Type B pancreatic cell (in vitro differentiated cells): ENCODE measurements at regions not wholly inside any gene's neighbourhood (a gene's known extent, or its start where the extent isn't known, plus 50 kb on each side); places are given as distances from the start of the nearest gene placed in this dataset.
"Not testable (repeated sequence)": the region's sequence is repeated elsewhere in the genome, so short reads cannot be mapped to it uniquely, and the experiment has no call there.

ENCODE experiments used
- DNase-seq: peaks from one replicate; pipeline ENCODE4 v3.0.0; 2021; ENCODE audit warnings: mixed read lengths; ENCODE audit not compliant: unreplicated experiment; ENCODE audit errors: extremely low spot score
- H3K27ac Mint-ChIP-seq: 2 replicates; pipeline ENCODE4 v1.8.0; 2021; ENCODE audit warnings: mild to moderate bottlenecking, mixed read lengths
- H3K27me3 Mint-ChIP-seq: 2 replicates; pipeline ENCODE4 v1.8.0; 2021; ENCODE audit warnings: mixed read lengths
- H3K36me3 Mint-ChIP-seq: 2 replicates; pipeline ENCODE4 v1.8.0; 2021; ENCODE audit warnings: mixed read lengths
- H3K4me1 Mint-ChIP-seq: one replicate; pipeline ENCODE4 v1.8.0; 2021; ENCODE audit warnings: mixed read lengths; ENCODE audit not compliant: unreplicated experiment
- H3K4me3 Mint-ChIP-seq: 2 replicates; pipeline ENCODE4 v1.8.0; 2021; ENCODE audit warnings: mild to moderate bottlenecking, mixed read lengths
- H3K9me3 Mint-ChIP-seq: 2 replicates; pipeline ENCODE4 v1.8.0; 2021; ENCODE audit warnings: mixed read lengths
- TF ChIP-seq, protein P1 (sequence below): fragments of 200-600 bp; sonication (generic); conservative IDR thresholded peaks from 2 replicates; pipeline ENCODE4 v1.5.0; 2021; ENCODE audit warnings: antibody characterized with exemption, mild to moderate bottlenecking

DNA sequence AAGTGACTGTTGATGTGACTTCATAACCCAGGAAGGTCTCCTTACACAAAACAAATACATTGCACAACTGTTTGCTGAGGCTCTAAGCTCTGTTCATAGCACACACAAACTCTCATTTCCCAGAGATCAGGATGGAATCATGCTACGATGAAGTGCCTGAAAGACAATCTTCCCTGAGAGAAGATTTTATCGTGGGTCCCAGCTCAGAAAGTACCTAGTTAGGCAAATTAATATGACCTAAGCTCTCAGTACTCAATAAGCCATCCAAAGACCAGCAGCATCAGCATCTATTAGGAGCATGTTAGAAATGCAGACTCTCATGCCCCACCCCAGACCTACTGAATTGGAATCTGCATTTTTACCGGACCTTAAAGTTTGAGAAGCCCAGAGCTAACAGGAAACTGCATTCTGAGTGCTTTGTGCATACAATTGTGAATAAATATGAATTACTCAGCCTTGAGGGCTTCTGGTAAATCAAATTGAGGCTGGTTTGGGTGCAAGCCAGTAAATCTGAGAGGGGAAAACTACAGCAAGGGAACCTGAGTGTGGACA, 161.5 kb upstream of the C2CD4B start:
- Mint-ChIP-seq H3K4me3 (no peak overlapping the region), H3K27me3 (peaks cover 10% of the 10 kb centered on the region), H3K4me1 (peaks cover 11% of the 10 kb centered on the region), H3K36me3 (no peaks in the 10 kb centered on the region), H3K27ac (no peak overlapping the region), H3K9me3 (no peaks in the 10 kb centered on the region)
- no peak for DNase-seq
- TF ChIP-seq, protein P1, sequence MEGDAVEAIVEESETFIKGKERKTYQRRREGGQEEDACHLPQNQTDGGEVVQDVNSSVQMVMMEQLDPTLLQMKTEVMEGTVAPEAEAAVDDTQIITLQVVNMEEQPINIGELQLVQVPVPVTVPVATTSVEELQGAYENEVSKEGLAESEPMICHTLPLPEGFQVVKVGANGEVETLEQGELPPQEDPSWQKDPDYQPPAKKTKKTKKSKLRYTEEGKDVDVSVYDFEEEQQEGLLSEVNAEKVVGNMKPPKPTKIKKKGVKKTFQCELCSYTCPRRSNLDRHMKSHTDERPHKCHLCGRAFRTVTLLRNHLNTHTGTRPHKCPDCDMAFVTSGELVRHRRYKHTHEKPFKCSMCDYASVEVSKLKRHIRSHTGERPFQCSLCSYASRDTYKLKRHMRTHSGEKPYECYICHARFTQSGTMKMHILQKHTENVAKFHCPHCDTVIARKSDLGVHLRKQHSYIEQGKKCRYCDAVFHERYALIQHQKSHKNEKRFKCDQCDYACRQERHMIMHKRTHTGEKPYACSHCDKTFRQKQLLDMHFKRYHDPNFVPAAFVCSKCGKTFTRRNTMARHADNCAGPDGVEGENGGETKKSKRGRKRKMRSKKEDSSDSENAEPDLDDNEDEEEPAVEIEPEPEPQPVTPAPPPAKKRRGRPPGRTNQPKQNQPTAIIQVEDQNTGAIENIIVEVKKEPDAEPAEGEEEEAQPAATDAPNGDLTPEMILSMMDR = no peak

DNA sequence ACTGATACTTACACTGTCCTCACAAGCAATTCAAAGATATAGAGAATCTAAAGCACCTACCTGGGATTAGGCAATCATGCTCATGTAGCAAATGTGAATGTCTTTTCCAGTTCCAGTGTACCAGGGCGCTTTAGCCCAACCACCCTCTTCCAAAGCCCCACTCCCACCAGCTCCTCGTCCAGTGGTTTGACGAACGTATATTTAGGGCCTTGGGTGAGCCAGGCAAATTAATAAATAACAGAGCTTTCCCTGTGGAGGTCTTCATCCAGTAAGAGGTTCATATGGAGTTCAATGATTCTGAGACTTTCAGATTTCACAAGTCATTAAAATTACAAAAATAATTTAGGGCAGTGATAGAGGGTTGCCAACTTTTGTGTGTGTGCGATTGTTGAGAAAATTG, 162.3 kb upstream of the C2CD4B start:
- Mint-ChIP-seq H3K4me1 (peaks cover 11% of the 10 kb centered on the region), H3K9me3 (no peaks in the 10 kb centered on the region), H3K4me3 (no peak overlapping the region), H3K27me3 (peaks cover 10% of the 10 kb centered on the region), H3K36me3 (no peaks in the 10 kb centered on the region), H3K27ac (no peak overlapping the region)
- DNase-seq = no peak
- TF ChIP-seq, protein P1 = no peak

DNA sequence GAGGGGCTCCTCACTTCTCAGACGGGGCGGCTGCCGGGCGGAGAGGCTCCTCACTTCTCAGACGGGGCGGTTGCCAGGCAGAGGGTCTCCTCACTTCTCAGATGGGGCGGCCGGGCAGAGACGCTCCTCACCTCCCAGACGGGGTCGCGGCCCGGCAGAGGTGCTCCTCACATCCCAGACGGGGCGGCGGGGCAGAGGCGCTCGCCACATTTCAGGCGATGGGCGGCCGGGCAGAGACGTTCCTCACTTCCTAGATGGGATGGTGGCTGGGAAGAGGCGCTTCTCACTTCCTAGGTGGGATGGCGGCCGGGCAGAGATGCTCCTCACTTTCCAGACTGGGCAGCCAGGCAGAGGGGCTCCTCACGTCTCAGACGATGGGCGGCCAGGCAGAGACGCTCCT, 167.4 kb upstream of the C2CD4B start:
- not testable (repeated sequence) for DNase-seq, H3K27ac Mint-ChIP-seq, H3K36me3 Mint-ChIP-seq, H3K27me3 Mint-ChIP-seq, H3K9me3 Mint-ChIP-seq, H3K4me1 Mint-ChIP-seq, H3K4me3 Mint-ChIP-seq

DNA sequence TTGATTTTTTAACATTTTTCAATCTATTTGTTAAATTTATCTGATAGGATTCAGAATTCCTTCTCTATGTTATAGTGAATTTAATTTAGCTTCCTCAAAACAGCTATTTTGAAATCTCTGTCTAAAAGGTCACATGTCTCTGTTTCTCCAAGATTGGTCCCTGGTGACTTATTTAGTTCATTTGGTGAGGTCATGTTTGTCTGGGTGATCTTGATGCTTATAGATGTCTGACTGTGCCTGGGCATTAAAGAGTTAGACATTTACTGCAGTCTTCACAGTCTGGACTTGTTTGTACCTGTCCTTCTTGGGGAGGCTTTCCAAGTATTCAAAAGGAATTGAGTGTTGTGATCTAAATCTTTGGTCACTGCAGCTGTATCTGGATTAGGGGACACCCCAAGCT, 169.5 kb upstream of the C2CD4B start:
- Mint-ChIP-seq H3K4me1 (peaks cover 6% of the 10 kb centered on the region), H3K9me3 (peaks cover 4% of the 10 kb centered on the region), H3K4me3 (no peak overlapping the region), H3K27me3 (no peaks in the 10 kb centered on the region), H3K36me3 (no peaks in the 10 kb centered on the region), H3K27ac (no peak overlapping the region)
- TF ChIP-seq, protein P1 = no peak
- DNase-seq = no peak

DNA sequence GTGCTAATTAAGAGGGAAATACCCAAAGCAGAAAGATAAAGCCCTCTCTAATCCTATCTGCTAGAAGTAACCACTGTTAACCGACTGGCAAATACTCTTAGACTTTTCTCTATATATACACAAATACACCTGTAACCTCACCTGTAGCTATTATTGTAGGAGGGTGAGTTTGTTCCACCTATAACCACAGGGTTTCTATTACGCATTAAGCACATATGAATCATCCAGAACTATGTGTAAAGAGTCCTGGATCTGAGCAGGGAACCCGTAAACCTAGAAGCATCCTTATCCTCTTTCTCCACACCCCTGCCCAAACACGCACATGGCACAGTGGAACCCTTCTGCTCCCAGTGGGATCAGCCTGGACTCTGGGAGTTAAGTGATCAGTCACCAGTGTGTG, 172.8 kb upstream of the C2CD4B start:
- Mint-ChIP-seq H3K4me1 (peaks cover 6% of the 10 kb centered on the region), H3K27ac (no peak overlapping the region), H3K9me3 (peaks cover 4% of the 10 kb centered on the region), H3K27me3 (no peaks in the 10 kb centered on the region), H3K36me3 (no peaks in the 10 kb centered on the region), H3K4me3 (no peak overlapping the region)
- DNase-seq = no peak
- TF ChIP-seq, protein P1 = no peak

DNA sequence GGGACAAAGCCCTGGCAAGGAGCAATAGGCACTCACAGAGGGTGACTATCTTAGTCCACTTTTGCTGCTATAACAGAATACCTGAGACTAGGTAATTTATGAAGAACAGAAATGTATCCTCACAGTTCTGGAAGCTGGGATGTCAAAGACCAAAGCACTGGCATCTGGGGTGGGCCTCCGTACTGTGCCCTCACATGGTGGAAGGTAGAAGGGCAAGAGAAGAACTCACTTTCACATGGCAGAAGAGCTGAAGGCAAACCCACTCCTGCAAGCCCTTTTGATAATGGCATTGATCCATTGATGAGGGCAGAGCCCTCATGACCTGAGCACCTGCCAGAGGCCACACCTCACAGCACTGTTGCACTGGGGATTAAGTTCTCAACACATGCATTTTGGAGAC, 173.4 kb upstream of the C2CD4B start:
- TF ChIP-seq, protein P1 = no peak
- Mint-ChIP-seq H3K27me3 (no peaks in the 10 kb centered on the region), H3K9me3 (peaks cover 3% of the 10 kb centered on the region), H3K4me1 (peaks cover 6% of the 10 kb centered on the region), H3K27ac (no peak overlapping the region), H3K36me3 (no peaks in the 10 kb centered on the region), H3K4me3 (no peak overlapping the region)
- DNase-seq = no peak
